WTC11 (cell line): ENCODE measurements at regions not wholly inside any gene's neighbourhood (a gene's known extent, or its start where the extent isn't known, plus 50 kb on each side); places are given as distances from the start of the nearest gene placed in this dataset.

Source experiments
- ATAC-seq: fragments of 200-7000 bp; cut with Tn5 transposase; 2 replicates; pipeline ENCODE4 v1.10.0; 2021; ENCODE audit warnings: mild to moderate bottlenecking, moderate library complexity
- CTCF ChIA-PET: fragments of 300-600 bp; sonication (Branson Sonifier 250); formaldehyde crosslinking; loops from one replicate; lab custom pipeline; 2021; ENCODE audit warnings: antibody characterized with exemption; lab: Charles Lee
- POLR2A ChIA-PET: fragments of 350-600 bp; sonication (Branson Sonifier 250); formaldehyde crosslinking; loops from one replicate; lab custom pipeline; 2021; ENCODE audit warnings: antibody characterized with exemption; lab: Charles Lee
- DNase-seq: peaks from one replicate; pipeline ENCODE4 v3.0.0; 2021; ENCODE audit warnings: low spot score
- H3K27ac Mint-ChIP-seq: 2 replicates; pipeline ENCODE4 v1.8.0; 2021; ENCODE audit warnings: mixed read lengths
- H3K27me3 Mint-ChIP-seq: 2 replicates; pipeline ENCODE4 v1.8.0; 2021; ENCODE audit warnings: low read depth, mild to moderate bottlenecking, moderate library complexity, mixed read lengths
- H3K36me3 Mint-ChIP-seq: 2 replicates; pipeline ENCODE4 v1.8.0; 2021; ENCODE audit warnings: mixed read lengths
- H3K4me1 Mint-ChIP-seq: 2 replicates; pipeline ENCODE4 v1.8.0; 2022; ENCODE audit warnings: mixed read lengths
- H3K4me3 Mint-ChIP-seq: 2 replicates; pipeline ENCODE4 v1.8.0; 2021; ENCODE audit warnings: mild to moderate bottlenecking, moderate library complexity, mixed read lengths
- H3K9me3 Mint-ChIP-seq: 2 replicates; pipeline ENCODE4 v1.8.0; 2021; ENCODE audit warnings: mixed read lengths
- FOXJ3 ChIP-seq: sonication (generic); formaldehyde crosslinking; IDR thresholded peaks from 2 replicates; pipeline ENCODE4 v1.9.0; 2021; ENCODE audit warnings: missing genetic modification reagents, mild to moderate bottlenecking, borderline replicate concordance
- JAZF1 ChIP-seq: fragments of 250-450 bp; sonication (Bioruptor Pico); IDR thresholded peaks from 2 replicates; pipeline ENCODE4 v1.9.0; 2021; ENCODE audit warnings: moderate library complexity, mild to moderate bottlenecking, inconsistent platforms
- NFE2L1 ChIP-seq: sonication (generic); formaldehyde crosslinking; IDR thresholded peaks from 2 replicates; pipeline ENCODE4 v1.8.1; 2023; ENCODE audit warnings: missing genetic modification reagents
- TEAD4 ChIP-seq: sonication (generic); formaldehyde crosslinking; IDR thresholded peaks from 2 replicates; pipeline ENCODE4 v1.8.0; 2022; ENCODE audit warnings: mild to moderate bottlenecking, missing genetic modification reagents
- ZNF219 ChIP-seq: sonication (generic); formaldehyde crosslinking; IDR thresholded peaks from 2 replicates; pipeline ENCODE4 v1.8.0; 2023; ENCODE audit warnings: missing genetic modification reagents, mild to moderate bottlenecking, borderline replicate concordance
- ZNF232 ChIP-seq: sonication (generic); formaldehyde crosslinking; IDR thresholded peaks from 2 replicates; pipeline ENCODE4 v1.8.0; 2022; ENCODE audit warnings: mild to moderate bottlenecking, missing genetic modification reagents
- TF ChIP-seq, protein P1 (sequence below): fragments of 200-600 bp; IDR thresholded peaks from 2 replicates; pipeline ENCODE4 v1.8.0; 2022; ENCODE audit warnings: antibody characterized with exemption
- TF ChIP-seq, protein P2 (sequence below): sonication (generic); formaldehyde crosslinking; IDR thresholded peaks from 2 replicates; pipeline ENCODE4 v1.8.1; 2022; ENCODE audit warnings: low read depth, missing genetic modification reagents, borderline replicate concordance
- TF ChIP-seq, protein P3 (sequence below): sonication (generic); formaldehyde crosslinking; IDR thresholded peaks from 2 replicates; pipeline ENCODE4 v1.8.1; 2022; ENCODE audit warnings: low read depth, mild to moderate bottlenecking, moderate library complexity, missing genetic modification reagents, borderline replicate concordance
- TF ChIP-seq, protein P4 (sequence below): sonication (generic); formaldehyde crosslinking; conservative IDR thresholded peaks from 2 replicates; pipeline ENCODE4 v1.8.1; 2023; ENCODE audit warnings: mild to moderate bottlenecking, low read depth, missing genetic modification reagents, moderate library complexity
- TF ChIP-seq, protein P5 (sequence below): sonication (generic); formaldehyde crosslinking; IDR thresholded peaks from 2 replicates; pipeline ENCODE4 v1.8.1; 2022; ENCODE audit warnings: mild to moderate bottlenecking, moderate library complexity, missing genetic modification reagents
- TF ChIP-seq, protein P6 (sequence below): sonication (generic); formaldehyde crosslinking; IDR thresholded peaks from 2 replicates; pipeline ENCODE4 v1.8.1; 2023; ENCODE audit warnings: mild to moderate bottlenecking, moderate library complexity, missing genetic modification reagents

DNA sequence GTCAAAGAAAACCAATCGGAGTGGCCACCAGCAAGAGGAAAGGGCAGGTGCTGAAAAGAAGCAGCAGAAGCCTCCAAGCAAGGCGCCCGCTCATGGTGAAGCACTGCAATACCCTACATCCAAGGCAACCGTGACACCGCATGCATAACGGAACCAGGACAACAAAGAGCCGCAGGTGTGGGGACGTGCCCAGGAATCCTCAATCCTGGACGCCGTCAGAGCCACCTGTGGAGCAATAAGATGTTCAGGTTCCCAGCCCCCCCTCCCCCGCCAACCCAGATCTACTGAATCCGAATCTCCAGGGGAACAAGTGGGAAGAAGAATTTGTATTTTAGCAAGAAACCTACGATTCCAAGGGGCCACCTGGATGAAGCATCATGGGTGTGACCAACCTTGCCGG lies 70.8 kb downstream of the SHANK2 start:
- Mint-ChIP-seq H3K4me3 (no peak overlapping the region), H3K4me1 (peaks cover 50% of the 10 kb centered on the region), H3K9me3 (peaks cover 18% of the 10 kb centered on the region), H3K27ac (no peak overlapping the region), H3K36me3 (peaks cover 35% of the 10 kb centered on the region), H3K27me3 (no peaks in the 10 kb centered on the region; the same call in 1 of the 2 replicates)
- TF ChIP-seq, protein P1, sequence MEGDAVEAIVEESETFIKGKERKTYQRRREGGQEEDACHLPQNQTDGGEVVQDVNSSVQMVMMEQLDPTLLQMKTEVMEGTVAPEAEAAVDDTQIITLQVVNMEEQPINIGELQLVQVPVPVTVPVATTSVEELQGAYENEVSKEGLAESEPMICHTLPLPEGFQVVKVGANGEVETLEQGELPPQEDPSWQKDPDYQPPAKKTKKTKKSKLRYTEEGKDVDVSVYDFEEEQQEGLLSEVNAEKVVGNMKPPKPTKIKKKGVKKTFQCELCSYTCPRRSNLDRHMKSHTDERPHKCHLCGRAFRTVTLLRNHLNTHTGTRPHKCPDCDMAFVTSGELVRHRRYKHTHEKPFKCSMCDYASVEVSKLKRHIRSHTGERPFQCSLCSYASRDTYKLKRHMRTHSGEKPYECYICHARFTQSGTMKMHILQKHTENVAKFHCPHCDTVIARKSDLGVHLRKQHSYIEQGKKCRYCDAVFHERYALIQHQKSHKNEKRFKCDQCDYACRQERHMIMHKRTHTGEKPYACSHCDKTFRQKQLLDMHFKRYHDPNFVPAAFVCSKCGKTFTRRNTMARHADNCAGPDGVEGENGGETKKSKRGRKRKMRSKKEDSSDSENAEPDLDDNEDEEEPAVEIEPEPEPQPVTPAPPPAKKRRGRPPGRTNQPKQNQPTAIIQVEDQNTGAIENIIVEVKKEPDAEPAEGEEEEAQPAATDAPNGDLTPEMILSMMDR = no peak
- TF ChIP-seq NFE2L1 (CRISPR knock-in tag) (no peak), FOXJ3 (CRISPR knock-in tag) (no peak), ZNF232 (CRISPR knock-in tag) (no peak)
- POLR2A ChIA-PET = no interaction called here
- ATAC-seq = peak; percentile 18; the same call in 1 of the 2 replicates
- DNase-seq = no peak
- CTCF ChIA-PET = interaction anchor here (0.9 kb wide), 1 partner anchor 70 kb away, joined by 3 read pairs; no protein-coding TSS in a partner anchor

DNA sequence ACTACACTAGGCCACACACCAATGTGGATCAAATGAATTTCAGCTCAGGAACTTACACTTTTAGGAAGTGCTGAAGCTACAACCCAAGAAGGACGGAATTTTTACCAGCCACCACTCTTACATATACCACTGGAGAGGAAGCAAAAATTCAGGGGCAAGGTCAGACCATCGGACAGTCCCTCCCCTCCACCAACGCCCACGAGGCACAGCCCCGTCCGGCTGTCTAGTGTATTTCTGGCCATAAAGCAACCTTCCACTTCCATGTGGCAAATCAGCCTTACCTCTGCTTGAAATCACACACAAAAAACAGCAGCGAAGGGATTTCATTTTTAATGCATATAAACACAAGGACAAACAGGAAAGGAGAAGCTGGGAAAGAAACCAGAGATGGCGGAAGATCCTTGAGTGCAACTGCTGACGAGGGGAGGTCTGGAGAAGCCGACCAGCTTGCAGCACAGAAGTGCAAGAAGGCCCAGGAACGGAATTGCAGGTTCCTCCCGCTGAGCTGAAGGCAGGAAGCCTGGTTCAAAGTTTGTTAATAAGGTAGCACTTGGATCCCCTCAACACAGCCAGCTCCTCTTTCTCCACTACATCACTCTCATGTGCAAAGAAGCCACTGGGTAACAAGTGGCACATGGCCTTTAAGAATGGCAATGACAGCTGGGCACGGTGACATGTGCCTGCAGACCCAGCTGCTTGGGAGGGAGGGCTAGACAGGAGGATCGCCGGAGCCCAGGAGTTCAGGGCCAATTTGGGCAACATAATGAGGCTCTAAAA lies 71.5 kb downstream of the SHANK2 start:
- peaks cover 25% of the 10 kb centered on the region for H3K9me3 Mint-ChIP-seq
- H3K27me3 Mint-ChIP-seq = no peaks in the 10 kb centered on the region; the same call in 1 of the 2 replicates
- H3K4me1 Mint-ChIP-seq = peaks cover 56% of the 10 kb centered on the region
- ChIA-PET CTCF (interaction anchor here (0.9 kb wide), 1 partner anchor 71 kb away, joined by 3 read pairs; no protein-coding TSS in a partner anchor), POLR2A (no interaction called here)
- H3K4me3 Mint-ChIP-seq = no peak overlapping the region
- TF ChIP-seq, protein P2, sequence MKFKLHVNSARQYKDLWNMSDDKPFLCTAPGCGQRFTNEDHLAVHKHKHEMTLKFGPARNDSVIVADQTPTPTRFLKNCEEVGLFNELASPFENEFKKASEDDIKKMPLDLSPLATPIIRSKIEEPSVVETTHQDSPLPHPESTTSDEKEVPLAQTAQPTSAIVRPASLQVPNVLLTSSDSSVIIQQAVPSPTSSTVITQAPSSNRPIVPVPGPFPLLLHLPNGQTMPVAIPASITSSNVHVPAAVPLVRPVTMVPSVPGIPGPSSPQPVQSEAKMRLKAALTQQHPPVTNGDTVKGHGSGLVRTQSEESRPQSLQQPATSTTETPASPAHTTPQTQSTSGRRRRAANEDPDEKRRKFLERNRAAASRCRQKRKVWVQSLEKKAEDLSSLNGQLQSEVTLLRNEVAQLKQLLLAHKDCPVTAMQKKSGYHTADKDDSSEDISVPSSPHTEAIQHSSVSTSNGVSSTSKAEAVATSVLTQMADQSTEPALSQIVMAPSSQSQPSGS (CRISPR knock-in tag) = no peak
- TF ChIP-seq NFE2L1 (CRISPR knock-in tag) = no peak
- DNase-seq (no peak), ATAC-seq (no peak)
- no peak overlapping the region; the same call in 1 of the 2 replicates for H3K27ac Mint-ChIP-seq
- peaks cover 39% of the 10 kb centered on the region for H3K36me3 Mint-ChIP-seq

DNA sequence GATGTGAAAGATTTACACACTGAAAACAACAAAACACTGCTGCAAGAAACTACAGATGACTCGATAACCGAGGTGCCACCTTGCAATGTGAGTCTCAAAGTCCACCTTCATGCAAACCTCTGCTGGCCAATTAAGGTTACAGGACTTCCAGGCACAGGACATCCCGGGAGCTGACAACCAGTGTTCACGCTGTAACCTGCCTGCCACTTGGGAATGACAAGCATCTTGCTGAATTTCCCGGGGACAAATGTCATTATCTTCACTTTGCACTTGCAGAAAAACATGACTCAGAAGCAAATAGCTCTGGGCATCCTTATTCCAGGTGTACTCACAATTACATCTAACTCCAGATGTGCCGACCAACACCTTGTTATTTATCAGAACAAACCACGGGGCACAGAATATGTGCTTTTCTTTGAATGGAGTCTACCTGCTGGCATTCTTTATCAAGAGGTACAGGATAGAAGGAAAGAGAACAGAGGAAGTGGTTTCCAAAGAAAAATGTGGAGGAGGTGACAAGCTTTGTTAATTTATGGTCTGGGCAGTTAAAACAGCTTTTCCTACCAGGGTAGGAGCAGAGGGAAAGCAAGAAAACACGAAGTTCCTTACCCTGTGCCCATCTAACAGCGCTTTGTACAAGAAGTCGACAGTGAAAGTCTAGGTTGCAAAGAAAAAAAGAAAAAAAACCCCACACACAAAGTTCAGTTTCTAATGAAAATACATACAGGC lies 72.3 kb downstream of the SHANK2 start:
- CTCF ChIA-PET = no interaction called here

DNA sequence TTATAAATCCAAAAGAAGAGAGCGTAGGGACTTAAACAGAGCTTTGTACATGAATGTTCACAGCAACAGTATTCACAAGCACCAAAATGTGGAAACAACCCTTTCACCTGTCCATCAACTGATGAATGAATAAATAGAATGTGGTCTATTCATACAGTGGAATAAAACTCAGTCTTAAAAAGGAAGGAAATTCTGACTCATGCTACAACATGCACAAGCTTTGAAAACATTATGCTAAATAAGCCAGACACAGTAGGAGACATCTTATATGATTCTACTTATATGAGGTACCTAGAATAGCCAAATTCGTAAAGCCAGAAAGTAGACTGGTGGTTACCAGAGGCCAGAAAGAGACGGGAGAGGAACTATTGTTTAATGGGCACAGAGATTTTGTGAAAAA lies 74.3 kb downstream of the SHANK2 start:
- CTCF ChIA-PET = no interaction called here
- peaks cover 71% of the 10 kb centered on the region for H3K4me1 Mint-ChIP-seq
- TF ChIP-seq, protein P3, sequence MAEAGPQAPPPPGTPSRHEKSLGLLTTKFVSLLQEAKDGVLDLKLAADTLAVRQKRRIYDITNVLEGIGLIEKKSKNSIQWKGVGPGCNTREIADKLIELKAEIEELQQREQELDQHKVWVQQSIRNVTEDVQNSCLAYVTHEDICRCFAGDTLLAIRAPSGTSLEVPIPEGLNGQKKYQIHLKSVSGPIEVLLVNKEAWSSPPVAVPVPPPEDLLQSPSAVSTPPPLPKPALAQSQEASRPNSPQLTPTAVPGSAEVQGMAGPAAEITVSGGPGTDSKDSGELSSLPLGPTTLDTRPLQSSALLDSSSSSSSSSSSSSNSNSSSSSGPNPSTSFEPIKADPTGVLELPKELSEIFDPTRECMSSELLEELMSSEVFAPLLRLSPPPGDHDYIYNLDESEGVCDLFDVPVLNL = no peak
- TF ChIP-seq, protein P2 (CRISPR knock-in tag) = no peak
- TF ChIP-seq, protein P4, sequence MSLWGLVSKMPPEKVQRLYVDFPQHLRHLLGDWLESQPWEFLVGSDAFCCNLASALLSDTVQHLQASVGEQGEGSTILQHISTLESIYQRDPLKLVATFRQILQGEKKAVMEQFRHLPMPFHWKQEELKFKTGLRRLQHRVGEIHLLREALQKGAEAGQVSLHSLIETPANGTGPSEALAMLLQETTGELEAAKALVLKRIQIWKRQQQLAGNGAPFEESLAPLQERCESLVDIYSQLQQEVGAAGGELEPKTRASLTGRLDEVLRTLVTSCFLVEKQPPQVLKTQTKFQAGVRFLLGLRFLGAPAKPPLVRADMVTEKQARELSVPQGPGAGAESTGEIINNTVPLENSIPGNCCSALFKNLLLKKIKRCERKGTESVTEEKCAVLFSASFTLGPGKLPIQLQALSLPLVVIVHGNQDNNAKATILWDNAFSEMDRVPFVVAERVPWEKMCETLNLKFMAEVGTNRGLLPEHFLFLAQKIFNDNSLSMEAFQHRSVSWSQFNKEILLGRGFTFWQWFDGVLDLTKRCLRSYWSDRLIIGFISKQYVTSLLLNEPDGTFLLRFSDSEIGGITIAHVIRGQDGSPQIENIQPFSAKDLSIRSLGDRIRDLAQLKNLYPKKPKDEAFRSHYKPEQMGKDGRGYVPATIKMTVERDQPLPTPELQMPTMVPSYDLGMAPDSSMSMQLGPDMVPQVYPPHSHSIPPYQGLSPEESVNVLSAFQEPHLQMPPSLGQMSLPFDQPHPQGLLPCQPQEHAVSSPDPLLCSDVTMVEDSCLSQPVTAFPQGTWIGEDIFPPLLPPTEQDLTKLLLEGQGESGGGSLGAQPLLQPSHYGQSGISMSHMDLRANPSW (CRISPR knock-in tag) = no peak
- TF ChIP-seq, protein P5, sequence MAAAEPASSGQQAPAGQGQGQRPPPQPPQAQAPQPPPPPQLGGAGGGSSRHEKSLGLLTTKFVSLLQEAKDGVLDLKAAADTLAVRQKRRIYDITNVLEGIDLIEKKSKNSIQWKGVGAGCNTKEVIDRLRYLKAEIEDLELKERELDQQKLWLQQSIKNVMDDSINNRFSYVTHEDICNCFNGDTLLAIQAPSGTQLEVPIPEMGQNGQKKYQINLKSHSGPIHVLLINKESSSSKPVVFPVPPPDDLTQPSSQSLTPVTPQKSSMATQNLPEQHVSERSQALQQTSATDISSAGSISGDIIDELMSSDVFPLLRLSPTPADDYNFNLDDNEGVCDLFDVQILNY (CRISPR knock-in tag) = no peak

More for the DNA sequence above, 72.3 kb downstream of the SHANK2 start:
- TF ChIP-seq JAZF1 (CRISPR knock-in tag) (no peak), TEAD4 (CRISPR knock-in tag) (no peak), ZNF219 (CRISPR knock-in tag) (no peak)
- TF ChIP-seq, protein P6, sequence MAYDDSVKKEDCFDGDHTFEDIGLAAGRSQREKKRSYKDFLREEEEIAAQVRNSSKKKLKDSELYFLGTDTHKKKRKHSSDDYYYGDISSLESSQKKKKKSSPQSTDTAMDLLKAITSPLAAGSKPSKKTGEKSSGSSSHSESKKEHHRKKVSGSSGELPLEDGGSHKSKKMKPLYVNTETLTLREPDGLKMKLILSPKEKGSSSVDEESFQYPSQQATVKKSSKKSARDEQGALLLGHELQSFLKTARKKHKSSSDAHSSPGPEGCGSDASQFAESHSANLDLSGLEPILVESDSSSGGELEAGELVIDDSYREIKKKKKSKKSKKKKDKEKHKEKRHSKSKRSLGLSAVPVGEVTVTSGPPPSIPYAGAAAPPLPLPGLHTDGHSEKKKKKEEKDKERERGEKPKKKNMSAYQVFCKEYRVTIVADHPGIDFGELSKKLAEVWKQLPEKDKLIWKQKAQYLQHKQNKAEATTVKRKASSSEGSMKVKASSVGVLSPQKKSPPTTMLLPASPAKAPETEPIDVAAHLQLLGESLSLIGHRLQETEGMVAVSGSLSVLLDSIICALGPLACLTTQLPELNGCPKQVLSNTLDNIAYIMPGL = no peak
- no peak for ATAC-seq
- Mint-ChIP-seq H3K36me3 (peaks cover 37% of the 10 kb centered on the region), H3K9me3 (peaks cover 28% of the 10 kb centered on the region), H3K4me1 (peaks cover 65% of the 10 kb centered on the region), H3K27me3 (no peaks in the 10 kb centered on the region; the same call in 1 of the 2 replicates), H3K27ac (no peak overlapping the region; the same call in 1 of the 2 replicates), H3K4me3 (no peak overlapping the region)
- DNase-seq = no peak
- POLR2A ChIA-PET = no interaction called here

More for the DNA sequence above, 74.3 kb downstream of the SHANK2 start:
- ATAC-seq = no peak
- H3K4me3 Mint-ChIP-seq = no peak overlapping the region
- H3K27me3 Mint-ChIP-seq = no peaks in the 10 kb centered on the region; the same call in 1 of the 2 replicates
- POLR2A ChIA-PET = no interaction called here
- DNase-seq = no peak
- no peak overlapping the region for H3K27ac Mint-ChIP-seq
- H3K36me3 Mint-ChIP-seq = peaks cover 35% of the 10 kb centered on the region
- peaks cover 28% of the 10 kb centered on the region for H3K9me3 Mint-ChIP-seq
